MM.1S (cell line): ENCODE measurements at regions not wholly inside any gene's neighbourhood (a gene's known extent, or its start where the extent isn't known, plus 50 kb on each side); places are given as distances from the start of the nearest gene placed in this dataset.

ENCODE experiments used
- DNase-seq: peaks from one replicate; pipeline ENCODE4 v3.0.0-alpha.2; 2015
- H2AFZ ChIP-seq: fragments of 300-600 bp; sonication (generic); 2 replicates; pipeline ENCODE4 v1.6.0; 2016; ENCODE audit warnings: antibody characterized with exemption, low read length
- H3F3A ChIP-seq: fragments of 300-600 bp; sonication (generic); 2 replicates; pipeline ENCODE4 v1.6.1; 2016; ENCODE audit warnings: mild to moderate bottlenecking, antibody characterized with exemption, low read length, moderate library complexity, mixed read lengths; ENCODE audit not compliant: insufficient read depth
- H3K27ac ChIP-seq: fragments of 300-600 bp; sonication (generic); 2 replicates; pipeline ENCODE4 v1.5.1; 2016; ENCODE audit warnings: mild to moderate bottlenecking, low read length
- H3K27me3 ChIP-seq: fragments of 300-600 bp; sonication (generic); replicated peaks from 2 replicates; pipeline ENCODE4 v1.6.0; 2016; ENCODE audit warnings: low read length; ENCODE audit not compliant: insufficient read depth
- H3K36me3 ChIP-seq: fragments of 300-600 bp; sonication (generic); replicated peaks from 2 replicates; pipeline ENCODE4 v1.6.1; 2016; ENCODE audit warnings: mild to moderate bottlenecking, low read length, mixed read lengths; ENCODE audit not compliant: insufficient read depth
- H3K4me1 ChIP-seq: fragments of 300-600 bp; sonication (generic); 2 replicates; pipeline ENCODE4 v1.6.1; 2016; ENCODE audit warnings: low read length, mixed read lengths
- H3K4me2 ChIP-seq: fragments of 300-600 bp; sonication (generic); 2 replicates; pipeline ENCODE4 v1.6.0; 2016; ENCODE audit warnings: low read depth, low read length
- H3K4me3 ChIP-seq: fragments of 300-600 bp; sonication (generic); 2 replicates; pipeline ENCODE4 v1.5.1; 2016; ENCODE audit warnings: low read length, mixed read lengths
- H3K79me2 ChIP-seq: fragments of 300-600 bp; sonication (generic); 2 replicates; pipeline ENCODE4 v1.6.1; 2016; ENCODE audit warnings: mixed run types, low read length, mixed read lengths
- H3K9ac ChIP-seq: fragments of 300-600 bp; sonication (generic); 2 replicates; pipeline ENCODE4 v1.6.1; 2016; ENCODE audit warnings: low read length, mixed read lengths
- H3K9me2 ChIP-seq: fragments of 300-600 bp; sonication (generic); replicated peaks from 2 replicates; pipeline ENCODE4 v1.6.1; 2016; ENCODE audit warnings: mild to moderate bottlenecking, low read length, mixed read lengths; ENCODE audit not compliant: insufficient read depth
- H3K9me3 ChIP-seq: fragments of 300-600 bp; sonication (generic); replicated peaks from 2 replicates; pipeline ENCODE4 v1.6.1; 2016; ENCODE audit warnings: mild to moderate bottlenecking, low read length, mixed read lengths; ENCODE audit not compliant: insufficient read depth
- H4K20me1 ChIP-seq: fragments of 300-600 bp; sonication (generic); 2 replicates; pipeline ENCODE4 v1.6.1; 2016; ENCODE audit warnings: mild to moderate bottlenecking, low read length, moderate library complexity, mixed read lengths; ENCODE audit not compliant: insufficient read depth
- EZH2 ChIP-seq: fragments of 300-600 bp; sonication (generic); optimal IDR thresholded peaks from 2 replicates; pipeline ENCODE3; 2017; ENCODE audit warnings: low read depth, mild to moderate bottlenecking, antibody characterized with exemption, low read length, mixed read lengths
- EZH2phosphoT487 ChIP-seq: fragments of 300-600 bp; sonication (generic); IDR thresholded peaks from 2 replicates; pipeline ENCODE4 v1.6.1; 2018; ENCODE audit warnings: antibody characterized with exemption, low read length
- TF ChIP-seq, protein P1 (sequence below): fragments of 300-600 bp; sonication (generic); IDR thresholded peaks from 2 replicates; pipeline ENCODE4 v1.5.1; 2016; ENCODE audit warnings: antibody characterized with exemption, low read length, mixed read lengths

DNA sequence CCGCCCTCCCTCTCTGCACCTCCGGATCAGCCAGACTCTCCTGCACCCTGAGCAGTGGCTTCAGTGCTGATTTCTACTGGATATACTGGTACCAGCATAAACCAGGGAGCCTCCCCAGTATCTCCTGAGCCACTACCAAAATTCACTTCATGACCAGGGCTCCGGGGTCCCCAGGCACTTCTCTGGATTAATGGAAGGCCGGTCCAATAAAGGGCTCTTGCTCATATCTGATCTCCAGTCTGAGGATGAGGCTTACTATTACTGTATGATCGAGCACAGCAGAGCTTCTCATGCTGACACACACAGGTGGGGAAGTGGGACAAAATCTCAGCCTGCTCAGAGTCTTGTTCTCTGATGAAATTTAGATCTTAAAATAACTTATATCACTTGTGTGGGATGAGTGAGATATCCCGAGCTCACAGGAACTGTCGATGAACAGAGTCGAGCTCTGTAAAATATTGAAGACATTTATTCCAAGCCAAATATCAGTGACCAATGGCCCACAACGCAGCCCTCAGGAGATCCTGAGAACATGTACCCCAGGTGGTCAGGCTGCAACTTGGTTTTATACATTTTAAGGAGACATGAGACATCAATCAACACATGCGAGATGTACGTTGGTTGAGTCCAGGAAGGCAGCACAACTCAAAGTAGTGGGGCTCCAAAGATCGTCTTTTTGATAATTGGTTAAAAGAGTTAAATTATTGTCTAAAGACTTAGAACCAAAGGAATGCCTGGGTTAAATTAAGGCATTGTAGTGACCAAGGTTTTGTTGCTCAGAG lies 93.0 kb upstream of the TOP3B start:
- TF ChIP-seq EZH2 (no peak), EZH2phosphoT487 (no peak)
- TF ChIP-seq, protein P1, sequence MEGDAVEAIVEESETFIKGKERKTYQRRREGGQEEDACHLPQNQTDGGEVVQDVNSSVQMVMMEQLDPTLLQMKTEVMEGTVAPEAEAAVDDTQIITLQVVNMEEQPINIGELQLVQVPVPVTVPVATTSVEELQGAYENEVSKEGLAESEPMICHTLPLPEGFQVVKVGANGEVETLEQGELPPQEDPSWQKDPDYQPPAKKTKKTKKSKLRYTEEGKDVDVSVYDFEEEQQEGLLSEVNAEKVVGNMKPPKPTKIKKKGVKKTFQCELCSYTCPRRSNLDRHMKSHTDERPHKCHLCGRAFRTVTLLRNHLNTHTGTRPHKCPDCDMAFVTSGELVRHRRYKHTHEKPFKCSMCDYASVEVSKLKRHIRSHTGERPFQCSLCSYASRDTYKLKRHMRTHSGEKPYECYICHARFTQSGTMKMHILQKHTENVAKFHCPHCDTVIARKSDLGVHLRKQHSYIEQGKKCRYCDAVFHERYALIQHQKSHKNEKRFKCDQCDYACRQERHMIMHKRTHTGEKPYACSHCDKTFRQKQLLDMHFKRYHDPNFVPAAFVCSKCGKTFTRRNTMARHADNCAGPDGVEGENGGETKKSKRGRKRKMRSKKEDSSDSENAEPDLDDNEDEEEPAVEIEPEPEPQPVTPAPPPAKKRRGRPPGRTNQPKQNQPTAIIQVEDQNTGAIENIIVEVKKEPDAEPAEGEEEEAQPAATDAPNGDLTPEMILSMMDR, result no peak
- no peaks in the 10 kb centered on the region for H3K27me3 ChIP-seq
- no peaks in the 10 kb centered on the region for H4K20me1 ChIP-seq
- no peaks in the 10 kb centered on the region for H3F3A ChIP-seq
- no peaks in the 10 kb centered on the region for H3K9me2 ChIP-seq
- H3K79me2 ChIP-seq, result no peaks in the 10 kb centered on the region
- H3K9ac ChIP-seq, result no peak overlapping the region
- no peak overlapping the region for H3K27ac ChIP-seq
- no peak for DNase-seq
- H3K4me3 ChIP-seq, result no peak overlapping the region
- H3K36me3 ChIP-seq, result no peaks in the 10 kb centered on the region
- no peaks in the 10 kb centered on the region for H3K4me1 ChIP-seq
- H3K4me2 ChIP-seq, result no peak overlapping the region
- H3K9me3 ChIP-seq, result no peaks in the 10 kb centered on the region
- H2AFZ ChIP-seq, result no peak overlapping the region

DNA sequence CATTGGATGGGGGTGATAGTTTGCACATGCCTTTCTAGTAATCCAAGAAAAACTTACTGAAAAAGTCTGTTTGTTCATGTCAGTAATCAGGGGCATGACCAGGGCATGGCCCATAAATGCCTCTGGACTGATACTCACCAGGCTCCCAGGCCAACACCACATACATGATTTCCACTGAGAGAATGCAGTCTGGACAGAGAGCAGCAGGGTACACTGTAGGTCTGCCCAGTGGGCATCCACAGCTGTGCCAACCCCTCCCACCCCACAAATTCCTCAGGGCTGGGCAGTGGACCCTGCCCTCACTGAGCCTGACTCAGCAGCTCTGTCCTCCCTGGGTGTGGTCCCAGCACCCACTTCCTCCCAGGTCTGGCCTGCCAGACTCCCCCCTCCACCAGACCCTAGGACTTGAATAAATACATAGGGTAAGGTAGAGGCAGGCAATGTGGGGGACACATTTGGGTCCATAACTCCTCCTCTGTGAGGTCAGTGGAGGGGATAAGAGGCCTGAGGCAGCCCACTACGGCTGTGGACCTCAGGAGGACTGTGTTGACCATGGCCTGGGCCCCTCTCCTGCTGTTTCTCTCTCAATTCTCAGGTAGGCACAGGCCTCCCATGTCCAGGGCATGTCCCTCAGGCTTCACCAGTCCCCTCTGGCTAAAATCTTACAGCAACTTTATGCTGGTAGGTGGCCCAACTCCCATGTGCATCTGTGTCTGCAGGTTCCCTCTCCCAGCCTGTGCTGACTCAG lies 92.2 kb upstream of the TOP3B start:
- Histone ChIP-seq H4K20me1 (no peaks in the 10 kb centered on the region), H3F3A (no peaks in the 10 kb centered on the region), H3K4me2 (no peak overlapping the region), H2AFZ (no peak overlapping the region), H3K9me3 (no peaks in the 10 kb centered on the region), H3K79me2 (no peaks in the 10 kb centered on the region), H3K9ac (no peak overlapping the region), H3K4me1 (no peaks in the 10 kb centered on the region), H3K36me3 (no peaks in the 10 kb centered on the region), H3K9me2 (no peaks in the 10 kb centered on the region), H3K27me3 (no peaks in the 10 kb centered on the region), H3K27ac (no peak overlapping the region), H3K4me3 (no peak overlapping the region)
- DNase-seq, result no peak
- TF ChIP-seq EZH2phosphoT487 (no peak), EZH2 (no peak)
- TF ChIP-seq, protein P1, result no peak

DNA sequence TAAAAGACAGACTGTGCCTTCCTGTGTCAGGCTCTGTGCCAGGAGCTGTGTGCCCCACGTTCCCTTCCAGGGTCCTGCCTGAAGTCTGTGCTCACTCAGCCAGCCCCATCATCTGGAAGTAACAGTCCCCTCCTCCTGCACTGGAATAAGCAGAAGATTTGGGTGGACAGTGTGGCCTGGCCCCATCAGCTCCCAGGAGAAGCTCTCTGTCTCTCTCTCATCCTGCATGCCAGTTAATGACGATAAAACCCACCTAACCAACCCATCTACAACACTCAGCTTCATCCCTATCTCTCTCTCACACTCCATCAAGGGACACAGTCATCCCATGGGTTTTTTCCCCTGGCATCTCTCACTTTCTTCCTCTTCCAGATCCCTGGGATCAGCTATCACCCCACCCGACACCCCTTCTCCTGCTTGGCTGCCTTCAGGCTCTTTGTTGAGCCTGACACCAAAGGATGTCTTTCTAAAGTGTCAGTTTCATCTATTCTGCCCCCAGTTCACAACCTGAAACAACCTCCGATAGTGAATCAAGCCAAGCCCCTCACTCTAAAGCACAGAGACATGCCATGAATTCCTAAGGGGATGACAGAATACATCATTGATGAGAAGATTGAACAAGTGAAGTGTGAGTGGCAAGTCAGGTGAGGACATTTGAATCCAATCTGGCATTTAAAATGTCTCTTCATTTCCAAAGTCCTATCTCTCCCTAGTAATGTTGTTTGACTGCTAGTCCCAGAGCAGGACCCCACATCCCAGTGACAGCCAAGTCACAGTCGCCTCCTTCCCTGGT lies 91.4 kb upstream of the TOP3B start:
- TF ChIP-seq EZH2phosphoT487 (no peak), EZH2 (no peak)
- TF ChIP-seq, protein P1, result no peak
- Histone ChIP-seq H3K9ac (no peak overlapping the region), H3K79me2 (no peaks in the 10 kb centered on the region), H3K4me1 (no peaks in the 10 kb centered on the region), H3K9me3 (no peaks in the 10 kb centered on the region), H3K27ac (no peak overlapping the region), H3K27me3 (no peaks in the 10 kb centered on the region), H3K9me2 (no peaks in the 10 kb centered on the region), H4K20me1 (no peaks in the 10 kb centered on the region), H3K4me2 (no peak overlapping the region), H2AFZ (no peak overlapping the region), H3K4me3 (no peak overlapping the region), H3K36me3 (no peaks in the 10 kb centered on the region), H3F3A (no peaks in the 10 kb centered on the region)
- no peak for DNase-seq
